ENCODE measurements at regions not wholly inside any gene's neighbourhood (a gene's known extent, or its start where the extent isn't known, plus 50 kb on each side); places are given as distances from the start of the nearest gene placed in this dataset.

GRCh38 chr2:59254279-59254678 is 1013.2 kb upstream of the FANCL start:
- H2AFZ ChIP-seq (ENCODE audit: low read depth, low read length, severe bottlenecking): no peak overlapping the region
- H3K36me3 ChIP-seq (ENCODE audit: low read length): no peaks in the 10 kb centered on the region
- H3K9me3 ChIP-seq (ENCODE audit: insufficient read depth, low read length): no peaks in the 10 kb centered on the region
- no peaks in the 10 kb centered on the region for H3K9me2 ChIP-seq (replicated peaks; ENCODE audit: insufficient read depth, low read length)
- no peak overlapping the region for H3K27ac ChIP-seq (ENCODE audit: low read depth, low read length)
- H3K27me3 ChIP-seq (ENCODE audit: low read length): no peaks in the 10 kb centered on the region
- TF ChIP-seq, protein P1, sequence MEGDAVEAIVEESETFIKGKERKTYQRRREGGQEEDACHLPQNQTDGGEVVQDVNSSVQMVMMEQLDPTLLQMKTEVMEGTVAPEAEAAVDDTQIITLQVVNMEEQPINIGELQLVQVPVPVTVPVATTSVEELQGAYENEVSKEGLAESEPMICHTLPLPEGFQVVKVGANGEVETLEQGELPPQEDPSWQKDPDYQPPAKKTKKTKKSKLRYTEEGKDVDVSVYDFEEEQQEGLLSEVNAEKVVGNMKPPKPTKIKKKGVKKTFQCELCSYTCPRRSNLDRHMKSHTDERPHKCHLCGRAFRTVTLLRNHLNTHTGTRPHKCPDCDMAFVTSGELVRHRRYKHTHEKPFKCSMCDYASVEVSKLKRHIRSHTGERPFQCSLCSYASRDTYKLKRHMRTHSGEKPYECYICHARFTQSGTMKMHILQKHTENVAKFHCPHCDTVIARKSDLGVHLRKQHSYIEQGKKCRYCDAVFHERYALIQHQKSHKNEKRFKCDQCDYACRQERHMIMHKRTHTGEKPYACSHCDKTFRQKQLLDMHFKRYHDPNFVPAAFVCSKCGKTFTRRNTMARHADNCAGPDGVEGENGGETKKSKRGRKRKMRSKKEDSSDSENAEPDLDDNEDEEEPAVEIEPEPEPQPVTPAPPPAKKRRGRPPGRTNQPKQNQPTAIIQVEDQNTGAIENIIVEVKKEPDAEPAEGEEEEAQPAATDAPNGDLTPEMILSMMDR (IDR thresholded peaks at IDR 0.05; ENCODE audit: insufficient read depth, low read length, poor library complexity, severe bottlenecking): no peak
- TF ChIP-seq EZH2phosphoT487 (conservative IDR thresholded peaks at IDR 0.05; ENCODE audit: low read length): no peak
- no peak overlapping the region for H3K9ac ChIP-seq (ENCODE audit: low read length)
- H3K4me3 ChIP-seq (ENCODE audit: insufficient read depth, low read length, poor library complexity, severe bottlenecking): no peak overlapping the region
- H3K4me2 ChIP-seq (ENCODE audit: low read depth, low read length, poor library complexity, severe bottlenecking): no peak overlapping the region
- H3K79me2 ChIP-seq (ENCODE audit: insufficient read depth, low read length): no peaks in the 10 kb centered on the region
- H3F3A ChIP-seq (ENCODE audit: insufficient read depth): no peaks in the 10 kb centered on the region
- H4K20me1 ChIP-seq (ENCODE audit: low read depth, low read length): no peaks in the 10 kb centered on the region

DNA sequence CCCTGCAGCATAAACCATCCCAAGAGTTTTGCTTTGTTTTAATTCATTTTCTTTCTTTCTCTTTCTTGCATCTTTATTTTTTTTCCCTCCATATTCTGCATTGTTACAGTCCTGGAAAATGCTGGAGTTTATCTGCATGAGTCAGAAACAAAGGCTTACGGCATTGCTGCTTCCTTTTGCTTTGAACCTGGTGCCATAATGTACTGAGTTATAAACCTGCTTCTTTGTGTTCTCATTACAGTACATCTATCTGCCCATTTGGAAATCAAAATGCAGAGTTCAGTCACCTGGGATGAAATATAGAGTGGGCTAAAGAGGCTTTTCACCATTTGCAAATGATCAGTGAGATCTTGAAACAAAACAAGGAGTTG is 1009.2 kb upstream of the FANCL start:
- no peaks in the 10 kb centered on the region for H3K79me2 ChIP-seq (ENCODE audit: insufficient read depth, low read length)
- H3K4me3 ChIP-seq (ENCODE audit: insufficient read depth, low read length, poor library complexity, severe bottlenecking): no peak overlapping the region
- no peaks in the 10 kb centered on the region for H3K27me3 ChIP-seq (ENCODE audit: low read length)
- H3K9ac ChIP-seq (ENCODE audit: low read length): no peak overlapping the region
- H4K20me1 ChIP-seq (ENCODE audit: low read depth, low read length): no peaks in the 10 kb centered on the region
- H3K4me2 ChIP-seq (ENCODE audit: low read depth, low read length, poor library complexity, severe bottlenecking): no peak overlapping the region
- H3K9me2 ChIP-seq (replicated peaks; ENCODE audit: insufficient read depth, low read length): no peaks in the 10 kb centered on the region
- no peaks in the 10 kb centered on the region for H3K36me3 ChIP-seq (ENCODE audit: low read length)
- no peaks in the 10 kb centered on the region; the same call in 1 of the 2 replicates for H3K9me3 ChIP-seq (ENCODE audit: insufficient read depth, low read length)
- TF ChIP-seq, protein P1 (IDR thresholded peaks at IDR 0.05; ENCODE audit: insufficient read depth, low read length, poor library complexity, severe bottlenecking): no peak
- no peak for TF ChIP-seq EZH2phosphoT487 (conservative IDR thresholded peaks at IDR 0.05; ENCODE audit: low read length)
- H2AFZ ChIP-seq (ENCODE audit: low read depth, low read length, severe bottlenecking): no peak overlapping the region
- no peak overlapping the region for H3K27ac ChIP-seq (ENCODE audit: low read depth, low read length)
- no peaks in the 10 kb centered on the region for H3F3A ChIP-seq (ENCODE audit: insufficient read depth)

DNA sequence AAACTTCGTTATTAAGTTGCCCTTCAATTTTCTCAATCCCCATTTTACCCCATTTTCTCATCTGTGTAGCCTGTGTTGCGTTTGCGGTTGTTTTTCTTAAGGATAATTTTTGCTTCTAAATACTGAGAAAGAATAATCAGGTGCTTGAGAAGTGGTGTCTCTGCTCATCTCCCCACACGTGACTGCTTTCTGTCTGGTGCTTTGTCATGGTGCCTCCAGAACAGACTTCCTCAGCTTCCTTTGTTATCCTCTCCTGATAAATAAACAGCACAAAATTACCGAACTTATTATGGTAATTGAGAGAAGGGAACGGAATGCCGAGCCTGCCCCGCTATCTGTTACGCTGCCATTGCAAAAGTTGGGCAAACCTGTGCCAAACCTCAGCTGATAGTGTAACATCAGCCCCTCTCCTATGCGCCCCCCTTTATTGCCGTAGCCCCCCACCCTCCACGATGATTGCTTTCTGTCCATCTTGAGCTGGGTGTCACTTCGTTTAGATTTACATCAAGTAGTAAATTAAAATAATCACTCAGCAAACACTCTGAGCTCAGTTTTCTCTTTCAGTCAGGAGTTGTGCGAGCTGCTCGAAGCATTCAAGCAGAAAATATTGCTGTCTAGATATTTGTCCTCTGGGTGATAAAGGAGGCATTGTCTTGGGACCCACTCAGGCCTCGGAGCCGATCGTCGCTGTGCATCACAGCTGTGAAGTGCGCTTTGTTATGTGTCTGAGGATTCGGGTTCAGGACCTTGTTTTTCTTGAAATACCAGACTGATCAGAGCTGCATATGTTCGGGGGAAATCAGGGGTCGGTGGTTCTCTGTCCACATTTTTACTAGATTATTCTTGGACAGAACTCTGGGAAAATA is 1008.5 kb upstream of the FANCL start:
- Histone ChIP-seq H3K79me2 (ENCODE audit: insufficient read depth, low read length) (no peaks in the 10 kb centered on the region), H3K27me3 (ENCODE audit: low read length) (no peaks in the 10 kb centered on the region), H3K27ac (ENCODE audit: low read depth, low read length) (no peak overlapping the region), H3K9ac (ENCODE audit: low read length) (no peak overlapping the region), H2AFZ (ENCODE audit: low read depth, low read length, severe bottlenecking) (no peak overlapping the region), H3F3A (ENCODE audit: insufficient read depth) (no peaks in the 10 kb centered on the region), H3K9me2 (replicated peaks; ENCODE audit: insufficient read depth, low read length) (no peaks in the 10 kb centered on the region), H3K9me3 (ENCODE audit: insufficient read depth, low read length) (no peaks in the 10 kb centered on the region; the same call in 1 of the 2 replicates), H3K36me3 (ENCODE audit: low read length) (no peaks in the 10 kb centered on the region), H3K4me3 (ENCODE audit: insufficient read depth, low read length, poor library complexity, severe bottlenecking) (no peak overlapping the region), H4K20me1 (ENCODE audit: low read depth, low read length) (no peaks in the 10 kb centered on the region), H3K4me2 (ENCODE audit: low read depth, low read length, poor library complexity, severe bottlenecking) (no peak overlapping the region)
- TF ChIP-seq, protein P1 (IDR thresholded peaks at IDR 0.05; ENCODE audit: insufficient read depth, low read length, poor library complexity, severe bottlenecking): no peak
- TF ChIP-seq EZH2phosphoT487 (conservative IDR thresholded peaks at IDR 0.05; ENCODE audit: low read length): no peak
